ENCODE measurements at regions not wholly inside any gene's neighbourhood (a gene's known extent, or its start where the extent isn't known, plus 50 kb on each side); places are given as distances from the start of the nearest gene placed in this dataset.

GRCh38 chr9:124121725-124122124 is 110.2 kb downstream of the LHX2 start:
- no peak for TF ChIP-seq CTCF (IDR thresholded peaks at IDR 0.05)
- no peak for TF ChIP-seq EP300 (IDR thresholded peaks at IDR 0.05)
- no peak for TF ChIP-seq POLR2AphosphoS5 (IDR thresholded peaks at IDR 0.05)
- no peak for TF ChIP-seq POLR2A (IDR thresholded peaks at IDR 0.05)

Measured in upper lobe of left lung (tissue), 4 donors.